ENCODE measurements at regions not wholly inside any gene's neighbourhood (a gene's known extent, or its start where the extent isn't known, plus 50 kb on each side); places are given as distances from the start of the nearest gene placed in this dataset.
A peak's percentile ranks its signal among the peaks of the same experiment; 100 is the strongest.

DNA sequence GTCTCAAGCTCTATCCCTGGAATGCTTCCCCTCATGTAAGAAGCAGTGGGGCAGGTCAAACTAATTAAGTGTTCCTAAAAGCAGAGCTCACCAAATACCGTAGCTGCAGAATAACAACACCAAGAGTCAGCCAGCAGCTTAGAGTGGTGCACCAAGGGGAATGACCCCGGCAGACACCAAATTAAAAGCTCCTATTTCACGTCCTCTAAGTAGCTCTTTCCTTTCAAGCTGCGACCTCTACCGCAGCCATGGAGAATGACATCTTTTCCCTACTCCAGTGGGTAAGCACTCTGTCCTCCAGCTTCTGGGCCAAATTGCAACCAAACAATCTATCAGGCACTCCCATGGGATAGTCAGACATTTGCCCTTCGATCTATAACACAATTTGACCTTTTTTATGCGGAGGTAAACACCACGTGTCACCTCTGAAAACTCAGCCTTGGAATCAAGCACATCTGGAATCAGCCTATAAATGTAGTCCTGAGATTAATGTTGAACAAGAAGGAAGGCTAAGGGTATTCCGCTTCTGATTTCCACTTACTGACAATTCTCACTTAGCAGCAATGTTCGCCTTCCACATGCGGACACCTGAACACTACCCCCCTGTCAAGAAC, 67.6 kb upstream of the CDKN3 start (continued):
- TF ChIP-seq, protein P1, sequence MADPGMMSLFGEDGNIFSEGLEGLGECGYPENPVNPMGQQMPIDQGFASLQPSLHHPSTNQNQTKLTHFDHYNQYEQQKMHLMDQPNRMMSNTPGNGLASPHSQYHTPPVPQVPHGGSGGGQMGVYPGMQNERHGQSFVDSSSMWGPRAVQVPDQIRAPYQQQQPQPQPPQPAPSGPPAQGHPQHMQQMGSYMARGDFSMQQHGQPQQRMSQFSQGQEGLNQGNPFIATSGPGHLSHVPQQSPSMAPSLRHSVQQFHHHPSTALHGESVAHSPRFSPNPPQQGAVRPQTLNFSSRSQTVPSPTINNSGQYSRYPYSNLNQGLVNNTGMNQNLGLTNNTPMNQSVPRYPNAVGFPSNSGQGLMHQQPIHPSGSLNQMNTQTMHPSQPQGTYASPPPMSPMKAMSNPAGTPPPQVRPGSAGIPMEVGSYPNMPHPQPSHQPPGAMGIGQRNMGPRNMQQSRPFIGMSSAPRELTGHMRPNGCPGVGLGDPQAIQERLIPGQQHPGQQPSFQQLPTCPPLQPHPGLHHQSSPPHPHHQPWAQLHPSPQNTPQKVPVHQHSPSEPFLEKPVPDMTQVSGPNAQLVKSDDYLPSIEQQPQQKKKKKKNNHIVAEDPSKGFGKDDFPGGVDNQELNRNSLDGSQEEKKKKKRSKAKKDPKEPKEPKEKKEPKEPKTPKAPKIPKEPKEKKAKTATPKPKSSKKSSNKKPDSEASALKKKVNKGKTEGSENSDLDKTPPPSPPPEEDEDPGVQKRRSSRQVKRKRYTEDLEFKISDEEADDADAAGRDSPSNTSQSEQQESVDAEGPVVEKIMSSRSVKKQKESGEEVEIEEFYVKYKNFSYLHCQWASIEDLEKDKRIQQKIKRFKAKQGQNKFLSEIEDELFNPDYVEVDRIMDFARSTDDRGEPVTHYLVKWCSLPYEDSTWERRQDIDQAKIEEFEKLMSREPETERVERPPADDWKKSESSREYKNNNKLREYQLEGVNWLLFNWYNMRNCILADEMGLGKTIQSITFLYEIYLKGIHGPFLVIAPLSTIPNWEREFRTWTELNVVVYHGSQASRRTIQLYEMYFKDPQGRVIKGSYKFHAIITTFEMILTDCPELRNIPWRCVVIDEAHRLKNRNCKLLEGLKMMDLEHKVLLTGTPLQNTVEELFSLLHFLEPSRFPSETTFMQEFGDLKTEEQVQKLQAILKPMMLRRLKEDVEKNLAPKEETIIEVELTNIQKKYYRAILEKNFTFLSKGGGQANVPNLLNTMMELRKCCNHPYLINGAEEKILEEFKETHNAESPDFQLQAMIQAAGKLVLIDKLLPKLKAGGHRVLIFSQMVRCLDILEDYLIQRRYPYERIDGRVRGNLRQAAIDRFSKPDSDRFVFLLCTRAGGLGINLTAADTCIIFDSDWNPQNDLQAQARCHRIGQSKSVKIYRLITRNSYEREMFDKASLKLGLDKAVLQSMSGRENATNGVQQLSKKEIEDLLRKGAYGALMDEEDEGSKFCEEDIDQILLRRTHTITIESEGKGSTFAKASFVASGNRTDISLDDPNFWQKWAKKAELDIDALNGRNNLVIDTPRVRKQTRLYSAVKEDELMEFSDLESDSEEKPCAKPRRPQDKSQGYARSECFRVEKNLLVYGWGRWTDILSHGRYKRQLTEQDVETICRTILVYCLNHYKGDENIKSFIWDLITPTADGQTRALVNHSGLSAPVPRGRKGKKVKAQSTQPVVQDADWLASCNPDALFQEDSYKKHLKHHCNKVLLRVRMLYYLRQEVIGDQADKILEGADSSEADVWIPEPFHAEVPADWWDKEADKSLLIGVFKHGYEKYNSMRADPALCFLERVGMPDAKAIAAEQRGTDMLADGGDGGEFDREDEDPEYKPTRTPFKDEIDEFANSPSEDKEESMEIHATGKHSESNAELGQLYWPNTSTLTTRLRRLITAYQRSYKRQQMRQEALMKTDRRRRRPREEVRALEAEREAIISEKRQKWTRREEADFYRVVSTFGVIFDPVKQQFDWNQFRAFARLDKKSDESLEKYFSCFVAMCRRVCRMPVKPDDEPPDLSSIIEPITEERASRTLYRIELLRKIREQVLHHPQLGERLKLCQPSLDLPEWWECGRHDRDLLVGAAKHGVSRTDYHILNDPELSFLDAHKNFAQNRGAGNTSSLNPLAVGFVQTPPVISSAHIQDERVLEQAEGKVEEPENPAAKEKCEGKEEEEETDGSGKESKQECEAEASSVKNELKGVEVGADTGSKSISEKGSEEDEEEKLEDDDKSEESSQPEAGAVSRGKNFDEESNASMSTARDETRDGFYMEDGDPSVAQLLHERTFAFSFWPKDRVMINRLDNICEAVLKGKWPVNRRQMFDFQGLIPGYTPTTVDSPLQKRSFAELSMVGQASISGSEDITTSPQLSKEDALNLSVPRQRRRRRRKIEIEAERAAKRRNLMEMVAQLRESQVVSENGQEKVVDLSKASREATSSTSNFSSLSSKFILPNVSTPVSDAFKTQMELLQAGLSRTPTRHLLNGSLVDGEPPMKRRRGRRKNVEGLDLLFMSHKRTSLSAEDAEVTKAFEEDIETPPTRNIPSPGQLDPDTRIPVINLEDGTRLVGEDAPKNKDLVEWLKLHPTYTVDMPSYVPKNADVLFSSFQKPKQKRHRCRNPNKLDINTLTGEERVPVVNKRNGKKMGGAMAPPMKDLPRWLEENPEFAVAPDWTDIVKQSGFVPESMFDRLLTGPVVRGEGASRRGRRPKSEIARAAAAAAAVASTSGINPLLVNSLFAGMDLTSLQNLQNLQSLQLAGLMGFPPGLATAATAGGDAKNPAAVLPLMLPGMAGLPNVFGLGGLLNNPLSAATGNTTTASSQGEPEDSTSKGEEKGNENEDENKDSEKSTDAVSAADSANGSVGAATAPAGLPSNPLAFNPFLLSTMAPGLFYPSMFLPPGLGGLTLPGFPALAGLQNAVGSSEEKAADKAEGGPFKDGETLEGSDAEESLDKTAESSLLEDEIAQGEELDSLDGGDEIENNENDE (IDR thresholded peaks at IDR 0.05; ENCODE audit: insufficient replicate concordance, low read length) = no peak
- TF ChIP-seq JUN (IDR thresholded peaks at IDR 0.05; ENCODE audit: low read depth, low read length) = no peak
- TF ChIP-seq EZH2 (IDR thresholded peaks at IDR 0.05; ENCODE audit: low read depth, low read length, severe bottlenecking) = no peak
- no peak for TF ChIP-seq RBBP5 (IDR thresholded peaks at IDR 0.05; ENCODE audit: borderline replicate concordance, low read depth, low read length)
- TF ChIP-seq RAD21 (IDR thresholded peaks at IDR 0.05 in 1 of 2, conservative IDR thresholded peaks at IDR 0.05 in 1 of 2; ENCODE audit: low read depth in 2 of 2, low read length in 2 of 2) = peak; percentile 91 to 96
- no peak for TF ChIP-seq SP1 (IDR thresholded peaks at IDR 0.05; ENCODE audit: low read depth, low read length)
- TF ChIP-seq, protein P2, sequence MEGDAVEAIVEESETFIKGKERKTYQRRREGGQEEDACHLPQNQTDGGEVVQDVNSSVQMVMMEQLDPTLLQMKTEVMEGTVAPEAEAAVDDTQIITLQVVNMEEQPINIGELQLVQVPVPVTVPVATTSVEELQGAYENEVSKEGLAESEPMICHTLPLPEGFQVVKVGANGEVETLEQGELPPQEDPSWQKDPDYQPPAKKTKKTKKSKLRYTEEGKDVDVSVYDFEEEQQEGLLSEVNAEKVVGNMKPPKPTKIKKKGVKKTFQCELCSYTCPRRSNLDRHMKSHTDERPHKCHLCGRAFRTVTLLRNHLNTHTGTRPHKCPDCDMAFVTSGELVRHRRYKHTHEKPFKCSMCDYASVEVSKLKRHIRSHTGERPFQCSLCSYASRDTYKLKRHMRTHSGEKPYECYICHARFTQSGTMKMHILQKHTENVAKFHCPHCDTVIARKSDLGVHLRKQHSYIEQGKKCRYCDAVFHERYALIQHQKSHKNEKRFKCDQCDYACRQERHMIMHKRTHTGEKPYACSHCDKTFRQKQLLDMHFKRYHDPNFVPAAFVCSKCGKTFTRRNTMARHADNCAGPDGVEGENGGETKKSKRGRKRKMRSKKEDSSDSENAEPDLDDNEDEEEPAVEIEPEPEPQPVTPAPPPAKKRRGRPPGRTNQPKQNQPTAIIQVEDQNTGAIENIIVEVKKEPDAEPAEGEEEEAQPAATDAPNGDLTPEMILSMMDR (IDR thresholded peaks at IDR 0.05; ENCODE audit: control extremely low read depth in 1 of 3, insufficient read depth in 1 of 3, low read depth in 1 of 3, low read length in 3 of 3) = peak; percentile 38 to 95 (median 77)
- TF ChIP-seq MAFK (IDR thresholded peaks at IDR 0.05; ENCODE audit: low read depth, low read length) = peak; percentile 11; the same call in 1 of the 2 replicates
